ENCODE measurements at regions not wholly inside any gene's neighbourhood (a gene's known extent, or its start where the extent isn't known, plus 50 kb on each side); places are given as distances from the start of the nearest gene placed in this dataset.

- POLR2A ChIA-PET = no interaction called here
- Histone ChIP-seq H3K27ac (ENCODE audit: extremely low read depth, low read depth, low read length) (no peak overlapping the region), H3K36me3 (ENCODE audit: control insufficient read depth in 2 of 2, insufficient read depth in 1 of 2, low read length in 2 of 2) (no peaks in the 10 kb centered on the region), H3K4me3 (ENCODE audit: low read depth, low read length) (no peak overlapping the region), H3K9me3 (ENCODE audit: control insufficient read depth, insufficient read depth, low read depth, low read length) (no peaks in the 10 kb centered on the region), H3K4me1 (ENCODE audit: control insufficient read depth, insufficient read depth, low read length) (no peaks in the 10 kb centered on the region)
- CTCF ChIA-PET = no interaction called here
- TF ChIP-seq ZNF202 (tag by site-specific recombination; IDR thresholded peaks at IDR 0.05; ENCODE audit: borderline replicate concordance) (no peak), INSM2 (tag by site-specific recombination; IDR thresholded peaks at IDR 0.05) (no peak), ZNF157 (tag by site-specific recombination; IDR thresholded peaks at IDR 0.05) (no peak), ZNF555 (tag by site-specific recombination; conservative IDR thresholded peaks at IDR 0.05) (no peak), ZNF76 (tag by site-specific recombination; IDR thresholded peaks at IDR 0.05; ENCODE audit: borderline replicate concordance, low read depth) (no peak), ZNF302 (tag by site-specific recombination; IDR thresholded peaks at IDR 0.05; ENCODE audit: low read depth) (no peak), ZNF169 (tag by site-specific recombination; IDR thresholded peaks at IDR 0.05) (no peak), PRDM6 (tag by site-specific recombination; IDR thresholded peaks at IDR 0.05) (no peak), ZNF280D (tag by site-specific recombination; IDR thresholded peaks at IDR 0.05) (no peak), ZFP3 (tag by site-specific recombination; IDR thresholded peaks at IDR 0.05; ENCODE audit: low read depth) (no peak), ZNF423 (tag by site-specific recombination; IDR thresholded peaks at IDR 0.05) (no peak), KLF10 (tag by site-specific recombination; IDR thresholded peaks at IDR 0.05) (no peak), ZNF211 (tag by site-specific recombination; IDR thresholded peaks at IDR 0.05; ENCODE audit: low read depth) (no peak), ZSCAN5A (tag by site-specific recombination; IDR thresholded peaks at IDR 0.05) (no peak), SP3 (tag by site-specific recombination; IDR thresholded peaks at IDR 0.05) (no peak)
Measured at GRCh38 chr10:6881987-6882386, 301.9 kb upstream of the PRKCQ start.

GRCh38 chr10:6877722-6878392 is 297.8 kb upstream of the PRKCQ start:
- Histone ChIP-seq H3K4me3 (ENCODE audit: low read depth, low read length) (no peak overlapping the region), H3K36me3 (ENCODE audit: control insufficient read depth in 2 of 2, insufficient read depth in 1 of 2, low read length in 2 of 2) (no peaks in the 10 kb centered on the region), H3K9me3 (ENCODE audit: control insufficient read depth, insufficient read depth, low read depth, low read length) (no peaks in the 10 kb centered on the region), H3K27ac (ENCODE audit: extremely low read depth, low read depth, low read length) (no peak overlapping the region), H3K4me1 (ENCODE audit: control insufficient read depth, insufficient read depth, low read length) (0 out of 2 replicates have a peak, but pooled peaks cover 3% of the 10 kb centered on the region)
- ChIA-PET POLR2A (no interaction called here), CTCF (interaction anchor here (0.6 kb wide), 1 partner anchor 215 kb away, joined by 3 read pairs; no protein-coding TSS in a partner anchor)
- TF ChIP-seq KLF10 (tag by site-specific recombination; IDR thresholded peaks at IDR 0.05) (no peak), ZNF704 (tag by site-specific recombination; IDR thresholded peaks at IDR 0.05) (no peak), ZNF146 (tag by site-specific recombination; IDR thresholded peaks at IDR 0.05) (no peak), ZNF777 (tag by site-specific recombination; IDR thresholded peaks at IDR 0.05; ENCODE audit: borderline replicate concordance) (no peak), ZNF843 (tag by site-specific recombination; IDR thresholded peaks at IDR 0.05) (no peak), ZFP41 (tag by site-specific recombination; IDR thresholded peaks at IDR 0.05; ENCODE audit: borderline replicate concordance) (no peak), SALL2 (tag by site-specific recombination; IDR thresholded peaks at IDR 0.05; ENCODE audit: borderline replicate concordance) (no peak), MYNN (tag by site-specific recombination; IDR thresholded peaks at IDR 0.05; ENCODE audit: borderline replicate concordance) (no peak), IKZF3 (tag by site-specific recombination; IDR thresholded peaks at IDR 0.05) (no peak), ZNF184 (tag by site-specific recombination; IDR thresholded peaks at IDR 0.05) (no peak), SETDB1 (IDR thresholded peaks at IDR 0.05; ENCODE audit: insufficient read length, low read length) (no peak), ZNF830 (tag by site-specific recombination; IDR thresholded peaks at IDR 0.05; ENCODE audit: low read depth) (no peak), ZNF426 (tag by site-specific recombination; IDR thresholded peaks at IDR 0.05) (no peak)

Measured in HEK293 (cell line).